Colonic mucosa (tissue), 4 donors: ENCODE measurements at regions not wholly inside any gene's neighbourhood (a gene's known extent, or its start where the extent isn't known, plus 50 kb on each side); places are given as distances from the start of the nearest gene placed in this dataset.
"Not testable (repeated sequence)": the region's sequence is repeated elsewhere in the genome, so short reads cannot be mapped to it uniquely, and the experiment has no call there.

Experiments used
- DNase-seq: peaks from one replicate; pipeline ENCODE4 v3.0.0-alpha.2; 2020
- H3K27ac ChIP-seq: fragments of 200-600 bp; one replicate; pipeline ENCODE4 v1.8.0; 2021
- H3K27me3 ChIP-seq: fragments of 200-600 bp; one replicate; pipeline ENCODE4 v1.8.0; 2021
- H3K36me3 ChIP-seq: fragments of 200-600 bp; one replicate; pipeline ENCODE4 v1.8.0; 2021
- H3K4me1 ChIP-seq: fragments of 200-600 bp; one replicate; pipeline ENCODE4 v1.8.0; 2021; ENCODE audit warnings: mild to moderate bottlenecking
- H3K4me3 ChIP-seq: fragments of 200-600 bp; one replicate; pipeline ENCODE4 v1.8.0; 2021
- H3K9ac ChIP-seq, 2 donors: one replicate each; pipeline ENCODE4 v1.7.0; 2013; ENCODE audit warnings: control low read depth in 2 of 2, low read depth in 2 of 2, low read length in 2 of 2
- H3K9me3 ChIP-seq: fragments of 200-600 bp; one replicate; pipeline ENCODE4 v1.8.0; 2021
- intact Hi-C: fragments of 100-400 bp; cut with DNase I; formaldehyde crosslinking; loops from one replicate; pipeline ENCODE4 v1.14.1; 2022
- TF ChIP-seq, protein P1 (sequence below): fragments of 200-600 bp; IDR thresholded peaks from one replicate; pipeline ENCODE4 v1.8.0; 2022; ENCODE audit warnings: antibody characterized with exemption, mild to moderate bottlenecking
- donor health status: healthy.
- donor health status: DM: no; HTN: no; CAD: no.
- donor health status: DM: no; HTN: no; CAD: no.

GRCh38 chr14:65170318-65170717, 68.0 kb upstream of the MAX start:
- no peak overlapping the region for H3K27ac ChIP-seq
- no peaks in the 10 kb centered on the region for H3K36me3 ChIP-seq
- DNase-seq: no peak
- no peaks in the 10 kb centered on the region for H3K4me1 ChIP-seq
- intact Hi-C loops: no loop called here
- no peaks in the 10 kb centered on the region for H3K9me3 ChIP-seq
- no peaks in the 10 kb centered on the region for H3K27me3 ChIP-seq
- H3K9ac ChIP-seq: no peak overlapping the region
- TF ChIP-seq, protein P1, sequence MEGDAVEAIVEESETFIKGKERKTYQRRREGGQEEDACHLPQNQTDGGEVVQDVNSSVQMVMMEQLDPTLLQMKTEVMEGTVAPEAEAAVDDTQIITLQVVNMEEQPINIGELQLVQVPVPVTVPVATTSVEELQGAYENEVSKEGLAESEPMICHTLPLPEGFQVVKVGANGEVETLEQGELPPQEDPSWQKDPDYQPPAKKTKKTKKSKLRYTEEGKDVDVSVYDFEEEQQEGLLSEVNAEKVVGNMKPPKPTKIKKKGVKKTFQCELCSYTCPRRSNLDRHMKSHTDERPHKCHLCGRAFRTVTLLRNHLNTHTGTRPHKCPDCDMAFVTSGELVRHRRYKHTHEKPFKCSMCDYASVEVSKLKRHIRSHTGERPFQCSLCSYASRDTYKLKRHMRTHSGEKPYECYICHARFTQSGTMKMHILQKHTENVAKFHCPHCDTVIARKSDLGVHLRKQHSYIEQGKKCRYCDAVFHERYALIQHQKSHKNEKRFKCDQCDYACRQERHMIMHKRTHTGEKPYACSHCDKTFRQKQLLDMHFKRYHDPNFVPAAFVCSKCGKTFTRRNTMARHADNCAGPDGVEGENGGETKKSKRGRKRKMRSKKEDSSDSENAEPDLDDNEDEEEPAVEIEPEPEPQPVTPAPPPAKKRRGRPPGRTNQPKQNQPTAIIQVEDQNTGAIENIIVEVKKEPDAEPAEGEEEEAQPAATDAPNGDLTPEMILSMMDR: no peak
- no peak overlapping the region for H3K4me3 ChIP-seq

GRCh38 chr14:65170768-65171507, 68.6 kb upstream of the MAX start:
- no peaks in the 10 kb centered on the region for H3K36me3 ChIP-seq
- H3K4me1 ChIP-seq: no peaks in the 10 kb centered on the region
- no peaks in the 10 kb centered on the region for H3K27me3 ChIP-seq
- TF ChIP-seq, protein P1: no peak
- DNase-seq: peak; percentile 37
- peak overlapping the region in 1 of 2 donors; percentile 55 for H3K9ac ChIP-seq
- no peak overlapping the region for H3K27ac ChIP-seq
- no peaks in the 10 kb centered on the region for H3K9me3 ChIP-seq
- intact Hi-C loops: no loop called here
- H3K4me3 ChIP-seq: no peak overlapping the region

- no peaks in the 10 kb centered on the region for H3K4me1 ChIP-seq
- no peak for DNase-seq
- H3K27ac ChIP-seq: no peak overlapping the region
- no peaks in the 10 kb centered on the region for H3K36me3 ChIP-seq
- intact Hi-C loops: no loop called here
- TF ChIP-seq, protein P1: no peak
- H3K9me3 ChIP-seq: no peaks in the 10 kb centered on the region
- no peak overlapping the region for H3K4me3 ChIP-seq
- no peak overlapping the region for H3K9ac ChIP-seq
- H3K27me3 ChIP-seq: no peaks in the 10 kb centered on the region
These were observed 71.8 kb upstream of the MAX start for GRCh38 chr14:65173973-65174693.

DNA sequence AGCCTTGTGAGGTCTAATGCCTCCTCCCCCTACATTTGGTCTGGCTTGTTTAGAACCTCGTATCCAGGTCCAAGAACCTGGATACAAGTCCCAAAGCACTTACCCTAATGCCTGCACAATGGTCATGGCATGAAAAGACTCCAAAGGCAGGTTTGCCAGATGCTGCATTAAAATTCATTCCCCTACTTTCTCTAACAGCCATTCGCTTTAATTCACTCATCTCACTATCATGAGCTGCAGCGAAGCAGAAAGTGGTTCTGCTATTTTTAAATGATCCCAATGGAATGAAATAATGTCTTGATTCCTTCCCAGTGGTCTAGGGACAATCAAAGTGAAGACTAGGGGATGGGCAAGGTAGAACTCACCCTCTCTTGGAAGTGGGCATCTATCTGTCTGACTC, 72.5 kb upstream of the MAX start:
- Histone ChIP-seq H3K36me3 (no peaks in the 10 kb centered on the region), H3K4me3 (no peak overlapping the region), H3K27ac (no peak overlapping the region), H3K9ac (no peak overlapping the region), H3K9me3 (no peaks in the 10 kb centered on the region), H3K27me3 (no peaks in the 10 kb centered on the region), H3K4me1 (no peaks in the 10 kb centered on the region)
- DNase-seq: no peak
- TF ChIP-seq, protein P1: no peak
- intact Hi-C loops: no loop called here

- intact Hi-C loops: no loop called here
- Histone ChIP-seq H3K9ac (no peak overlapping the region), H3K27me3 (no peaks in the 10 kb centered on the region), H3K27ac (no peak overlapping the region), H3K4me1 (no peaks in the 10 kb centered on the region), H3K36me3 (no peaks in the 10 kb centered on the region), H3K9me3 (no peaks in the 10 kb centered on the region), H3K4me3 (no peak overlapping the region)
- TF ChIP-seq, protein P1: no peak
- no peak for DNase-seq
These were observed 75.2 kb upstream of the MAX start for GRCh38 chr14:65177551-65177950.

DNA sequence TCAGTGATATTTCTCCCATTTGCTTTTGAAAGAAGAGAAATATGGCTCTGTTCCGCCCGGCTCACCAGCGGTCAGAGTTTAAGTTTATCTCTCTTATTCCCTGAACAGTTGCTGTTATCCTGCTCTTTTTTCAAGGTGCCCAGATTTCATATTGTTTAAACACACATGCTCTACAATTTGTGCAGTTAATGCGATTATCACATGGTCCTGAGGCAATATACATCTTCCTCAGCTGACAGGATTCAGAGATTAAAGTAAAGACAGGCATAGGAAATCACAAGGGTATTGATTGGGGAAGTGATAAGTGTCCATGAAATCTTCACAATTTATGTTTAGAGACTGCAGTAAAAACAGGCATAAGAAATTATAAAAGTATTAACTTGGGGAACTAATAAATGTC, 76.9 kb upstream of the MAX start:
- H3K9ac ChIP-seq, H3K4me1 ChIP-seq, H3K27me3 ChIP-seq, H3K4me3 ChIP-seq, H3K9me3 ChIP-seq, DNase-seq, intact Hi-C loops, H3K36me3 ChIP-seq, H3K27ac ChIP-seq: not testable (repeated sequence)
